H9 (cell line): ENCODE measurements at regions not wholly inside any gene's neighbourhood (a gene's known extent, or its start where the extent isn't known, plus 50 kb on each side); places are given as distances from the start of the nearest gene placed in this dataset.

Source experiments
- DNase-seq: peaks from one replicate; pipeline ENCODE4 v3.0.0-alpha.2; 2017
- H2AFZ ChIP-seq: one replicate; pipeline ENCODE4 v1.6.1; 2013; ENCODE audit warnings: mild to moderate bottlenecking, low read length, control low read depth, moderate library complexity
- H2AK5ac ChIP-seq: 2 replicates; pipeline ENCODE4 v1.6.1; 2013; ENCODE audit warnings: low read length, control low read depth, mixed read lengths; ENCODE audit not compliant: insufficient read length
- H2BK120ac ChIP-seq: one replicate; pipeline ENCODE4 v1.6.1; 2013; ENCODE audit warnings: low read depth, mild to moderate bottlenecking, low read length, control low read depth, inconsistent platforms; ENCODE audit not compliant: poor library complexity, severe bottlenecking
- H2BK12ac ChIP-seq: 2 replicates; pipeline ENCODE4 v1.6.1; 2013; ENCODE audit warnings: low read length, control low read depth, mixed read lengths, low read depth; ENCODE audit not compliant: insufficient read length
- H2BK15ac ChIP-seq: 2 replicates; pipeline ENCODE4 v1.6.1; 2013; ENCODE audit warnings: low read depth, low read length, control low read depth
- H2BK20ac ChIP-seq: one replicate; pipeline ENCODE4 v1.6.1; 2013; ENCODE audit warnings: low read depth, mild to moderate bottlenecking, low read length, control low read depth, inconsistent platforms; ENCODE audit not compliant: poor library complexity, severe bottlenecking
- H2BK5ac ChIP-seq: 2 replicates; pipeline ENCODE4 v1.6.1; 2013; ENCODE audit warnings: low read length, control low read depth, mixed read lengths; ENCODE audit not compliant: insufficient read length
- H3K14ac ChIP-seq: 2 replicates; pipeline ENCODE4 v1.6.1; 2013; ENCODE audit warnings: low read length, control low read depth; ENCODE audit not compliant: insufficient read depth
- H3K18ac ChIP-seq: 2 replicates; pipeline ENCODE4 v1.6.1; 2013; ENCODE audit warnings: low read depth, mild to moderate bottlenecking, mixed read lengths, low read length, control low read depth; ENCODE audit not compliant: insufficient read length
- H3K23ac ChIP-seq: 2 replicates; pipeline ENCODE4 v1.6.1; 2013; ENCODE audit warnings: low read length, control low read depth, mixed read lengths, low read depth; ENCODE audit not compliant: insufficient read length
- H3K23me2 ChIP-seq: 2 replicates; pipeline ENCODE4 v1.6.1; 2013; ENCODE audit warnings: low read depth, mild to moderate bottlenecking, mixed read lengths, low read length, control low read depth; ENCODE audit not compliant: insufficient read length, poor library complexity, severe bottlenecking
- H3K27ac ChIP-seq: 2 replicates; pipeline ENCODE4 v1.5.1; 2013; ENCODE audit warnings: low read length, control low read depth, mixed read lengths, low read depth; ENCODE audit not compliant: insufficient read length
- H3K27me3 ChIP-seq: 2 replicates; pipeline ENCODE4 v1.6.1; 2013; ENCODE audit warnings: low read length, control low read depth, inconsistent platforms; ENCODE audit not compliant: insufficient read depth
- H3K4ac ChIP-seq: 2 replicates; pipeline ENCODE4 v1.6.1; 2013; ENCODE audit warnings: low read depth, mild to moderate bottlenecking, control low read depth, inconsistent platforms, low read length, moderate library complexity
- H3K4me1 ChIP-seq: 2 replicates; pipeline ENCODE4 v1.6.1; 2013; ENCODE audit warnings: low read length, control low read depth, inconsistent platforms; ENCODE audit not compliant: insufficient read depth
- H3K4me2 ChIP-seq: 2 replicates; pipeline ENCODE4 v1.6.1; 2013; ENCODE audit warnings: low read length, control low read depth, mixed read lengths; ENCODE audit not compliant: insufficient read length, insufficient read depth
- H3K56ac ChIP-seq: 2 replicates; pipeline ENCODE4 v1.6.1; 2013; ENCODE audit warnings: low read depth, mild to moderate bottlenecking, mixed read lengths, low read length, control low read depth; ENCODE audit not compliant: insufficient read length
- H3K79me1 ChIP-seq: 2 replicates; pipeline ENCODE4 v1.6.1; 2013; ENCODE audit warnings: low read depth, mild to moderate bottlenecking, moderate library complexity, low read length, control low read depth, inconsistent platforms; ENCODE audit not compliant: insufficient read depth, poor library complexity, severe bottlenecking
- H3K79me2 ChIP-seq: 2 replicates; pipeline ENCODE4 v1.6.1; 2013; ENCODE audit warnings: low read length, control low read depth, inconsistent platforms; ENCODE audit not compliant: insufficient read depth
- H3K9ac ChIP-seq: 2 replicates; pipeline ENCODE4 v1.6.1; 2013; ENCODE audit warnings: low read length, control low read depth, mixed read lengths; ENCODE audit not compliant: insufficient read length; ENCODE audit errors: extremely low read depth
- H3K9me3 ChIP-seq: one replicate; pipeline ENCODE4 v1.6.1; 2013; ENCODE audit warnings: low read depth, low read length, inconsistent platforms; ENCODE audit not compliant: control insufficient read depth
- H3T11ph ChIP-seq: one replicate; pipeline ENCODE4 v1.6.1; 2013; ENCODE audit warnings: mild to moderate bottlenecking, low read length, control low read depth, inconsistent platforms
- H4K20me1 ChIP-seq: one replicate; pipeline ENCODE4 v1.6.1; 2013; ENCODE audit not compliant: control insufficient read depth, insufficient read length, insufficient read depth
- H4K5ac ChIP-seq: 2 replicates; pipeline ENCODE4 v1.6.1; 2013; ENCODE audit warnings: low read depth, mild to moderate bottlenecking, mixed read lengths, low read length, control low read depth; ENCODE audit not compliant: insufficient read length
- H4K8ac ChIP-seq: replicated peaks from 2 replicates; pipeline ENCODE4 v1.6.1; 2013; ENCODE audit warnings: low read length, control low read depth, mixed read lengths, low read depth; ENCODE audit not compliant: insufficient read length
- H4K91ac ChIP-seq: 2 replicates; pipeline ENCODE4 v1.6.1; 2013; ENCODE audit warnings: low read depth, mild to moderate bottlenecking, moderate library complexity, mixed read lengths, low read length, control low read depth; ENCODE audit not compliant: insufficient read length
- H3K27ac Mint-ChIP-seq, 3 experiments: 2 replicates in 2 of 3; 3 replicates in 1 of 3; pipeline ENCODE4 v1.8.0; 2020 to 2021; ENCODE audit warnings: mixed read lengths in 3 of 3, mild to moderate bottlenecking in 1 of 3, moderate library complexity in 1 of 3
- H3K27me3 Mint-ChIP-seq: 2 replicates; pipeline ENCODE4 v1.8.0; 2021; ENCODE audit warnings: low read depth, mild to moderate bottlenecking, moderate library complexity, mixed read lengths
- H3K36me3 Mint-ChIP-seq, 3 experiments: 2 replicates in 2 of 3; 3 replicates in 1 of 3; pipeline ENCODE4 v1.8.0; 2020 to 2021; ENCODE audit warnings: low read depth in 3 of 3, mixed read lengths in 3 of 3; ENCODE audit not compliant: insufficient read depth in 1 of 3
- H3K4me1 Mint-ChIP-seq, 2 experiments: 2 replicates each; pipeline ENCODE4 v1.8.0; 2020; ENCODE audit warnings: mixed read lengths in 2 of 2
- H3K4me3 Mint-ChIP-seq, 2 experiments: 2 replicates in 1 of 2; 3 replicates in 1 of 2; pipeline ENCODE4 v1.8.0; 2020 to 2021; ENCODE audit warnings: mild to moderate bottlenecking in 2 of 2, mixed read lengths in 2 of 2, moderate library complexity in 1 of 2
- H3K9me3 Mint-ChIP-seq, 2 experiments: 2 replicates in 1 of 2; 3 replicates in 1 of 2; pipeline ENCODE4 v1.8.0; 2020; ENCODE audit warnings: mild to moderate bottlenecking in 2 of 2, mixed read lengths in 2 of 2, moderate library complexity in 1 of 2
- WGBS: extraction: QIAGEN DNeasy Blood & Tissue Kit; methylation state at CpG from one replicate; pipeline ENCODE4 v1.1.7; 2013; ENCODE audit warnings: missing lambda C conversion rate, low lambda C conversion rate, mixed read lengths; ENCODE audit not compliant: insufficient read length; ENCODE audit errors: extremely low coverage; 5-methylcytosine and 5-hydroxymethylcytosine counted together
- TF ChIP-seq, protein P1 (sequence below): fragments of 200-600 bp; sonication (generic); conservative IDR thresholded peaks from 3 replicates; pipeline ENCODE4 v1.8.0; 2021; ENCODE audit warnings: antibody characterized with exemption, mild to moderate bottlenecking

DNA sequence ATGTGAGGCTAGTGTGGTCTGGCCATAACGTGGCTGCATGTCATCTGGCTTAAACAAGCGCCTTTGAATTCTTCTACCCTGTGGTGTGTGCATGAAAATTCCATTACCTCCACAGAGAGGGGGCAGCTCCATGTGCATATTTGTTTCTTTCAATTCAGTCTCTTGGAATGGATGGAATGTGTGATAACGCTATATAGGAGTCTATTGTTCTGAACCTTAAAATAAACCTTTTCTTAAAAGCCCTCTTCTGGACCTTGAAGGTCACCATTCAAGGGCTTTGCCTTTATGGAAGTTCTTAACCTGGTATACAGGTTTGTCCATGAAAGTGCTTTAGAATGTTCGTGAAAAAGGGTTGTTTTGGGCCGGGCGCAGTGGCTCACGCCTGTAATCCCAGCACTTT is 118.2 kb upstream of the ADGRL2 start:
- Histone ChIP-seq H3K9ac (no peak overlapping the region), H2AK5ac (no peak overlapping the region), H3K4me2 (no peak overlapping the region), H4K20me1 (no peaks in the 10 kb centered on the region), H2AFZ (no peak overlapping the region), H3K27ac (peak overlapping the region; percentile 97), H3K4ac (no peak overlapping the region), H2BK15ac (no peak overlapping the region), H2BK20ac (no peak overlapping the region), H2BK12ac (no peak overlapping the region), H3K23ac (no peak overlapping the region), H3K56ac (no peak overlapping the region), H3K79me2 (no peaks in the 10 kb centered on the region), H4K91ac (no peak overlapping the region), H2BK120ac (no peak overlapping the region), H3K9me3 (no peaks in the 10 kb centered on the region), H4K5ac (no peak overlapping the region), H2BK5ac (no peak overlapping the region), H3K14ac (no peak overlapping the region; the same call in 1 of the 2 replicates), H3K23me2 (no peaks in the 10 kb centered on the region), H3K4me1 (peaks cover 3% of the 10 kb centered on the region; the same call in 1 of the 2 replicates), H3K18ac (peak overlapping the region; percentile 29), H3K79me1 (no peaks in the 10 kb centered on the region), H4K8ac (no peak overlapping the region), H3K27me3 (no peaks in the 10 kb centered on the region), H3T11ph (no peak overlapping the region)
- Mint-ChIP-seq H3K4me3 (0 out of 5 replicates have a peak overlapping the region, but pooled peaks of 1 of the 2 experiments have one; percentile 27), H3K4me1 (peaks cover 57 to 59% of the 10 kb centered on the region in 2 experiments), H3K27me3 (no peaks in the 10 kb centered on the region), H3K27ac (peak overlapping the region; percentile 73 to 99 (median 97)), H3K9me3 (peaks cover 26 to 31% of the 10 kb centered on the region in 2 experiments), H3K36me3 (peaks cover 21 to 40% (median 32%) of the 10 kb centered on the region in 3 experiments)
- TF ChIP-seq, protein P1, sequence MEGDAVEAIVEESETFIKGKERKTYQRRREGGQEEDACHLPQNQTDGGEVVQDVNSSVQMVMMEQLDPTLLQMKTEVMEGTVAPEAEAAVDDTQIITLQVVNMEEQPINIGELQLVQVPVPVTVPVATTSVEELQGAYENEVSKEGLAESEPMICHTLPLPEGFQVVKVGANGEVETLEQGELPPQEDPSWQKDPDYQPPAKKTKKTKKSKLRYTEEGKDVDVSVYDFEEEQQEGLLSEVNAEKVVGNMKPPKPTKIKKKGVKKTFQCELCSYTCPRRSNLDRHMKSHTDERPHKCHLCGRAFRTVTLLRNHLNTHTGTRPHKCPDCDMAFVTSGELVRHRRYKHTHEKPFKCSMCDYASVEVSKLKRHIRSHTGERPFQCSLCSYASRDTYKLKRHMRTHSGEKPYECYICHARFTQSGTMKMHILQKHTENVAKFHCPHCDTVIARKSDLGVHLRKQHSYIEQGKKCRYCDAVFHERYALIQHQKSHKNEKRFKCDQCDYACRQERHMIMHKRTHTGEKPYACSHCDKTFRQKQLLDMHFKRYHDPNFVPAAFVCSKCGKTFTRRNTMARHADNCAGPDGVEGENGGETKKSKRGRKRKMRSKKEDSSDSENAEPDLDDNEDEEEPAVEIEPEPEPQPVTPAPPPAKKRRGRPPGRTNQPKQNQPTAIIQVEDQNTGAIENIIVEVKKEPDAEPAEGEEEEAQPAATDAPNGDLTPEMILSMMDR, result no peak
- peak; percentile 39 for DNase-seq
- no CpG with 5 or more reads among the region's 7 CpGs for WGBS
